ENCODE measurements at regions not wholly inside any gene's neighbourhood (a gene's known extent, or its start where the extent isn't known, plus 50 kb on each side); places are given as distances from the start of the nearest gene placed in this dataset.

DNA sequence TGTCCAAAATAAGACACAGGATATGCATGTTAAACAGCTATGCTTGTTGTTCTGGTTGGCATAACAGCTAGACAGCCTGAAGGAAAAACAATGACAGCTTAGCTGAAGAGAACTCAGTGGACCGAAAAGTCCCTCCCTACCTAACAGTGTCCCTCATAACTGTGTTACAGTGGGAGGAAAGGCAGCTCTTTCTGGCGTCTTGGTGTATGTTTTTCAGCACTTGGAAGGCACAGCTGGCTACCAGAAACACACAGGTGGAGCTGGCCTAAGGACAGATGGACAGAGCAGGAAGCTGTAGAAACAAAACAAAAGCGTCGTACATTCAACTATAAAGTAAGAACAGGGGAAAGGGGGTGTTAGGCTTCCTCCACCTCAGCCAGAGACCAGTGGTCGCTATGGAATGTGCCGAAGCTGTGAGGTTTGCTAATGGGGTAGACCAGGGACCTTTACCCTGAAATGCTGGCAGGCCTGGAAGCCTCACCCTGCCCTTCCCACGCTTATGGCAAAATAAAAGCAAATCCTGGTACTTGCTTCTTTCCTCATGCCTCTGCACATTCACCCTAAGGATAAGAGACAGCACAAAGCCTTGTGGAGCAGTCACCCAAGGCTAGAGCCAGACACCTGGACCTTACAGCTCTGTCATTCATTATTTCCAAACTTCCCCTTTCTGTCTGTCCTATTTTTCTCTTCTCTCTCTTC, 103.5 kb upstream of the TRIB2 start:
- DNase-seq (ENCODE audit: low read depth): no peak
- no peak overlapping the region for H3K4me3 ChIP-seq (ENCODE audit: low read depth, low read length)
- TF ChIP-seq MYC (IDR thresholded peaks at IDR 0.05; ENCODE audit: low read depth, low read length) (no peak), POLR2A (IDR thresholded peaks at IDR 0.05; ENCODE audit: extremely low read depth, insufficient read length) (no peak), CTCF (IDR thresholded peaks at IDR 0.05; ENCODE audit: low read depth, low read length) (no peak), MAX (IDR thresholded peaks at IDR 0.05; ENCODE audit: low read depth, low read length) (no peak)

GRCh38 chr2:12615509-12615908, 101.2 kb upstream of the TRIB2 start:
- H3K4me3 ChIP-seq (ENCODE audit: low read depth, low read length): no peak overlapping the region
- DNase-seq (ENCODE audit: low read depth): no peak
- TF ChIP-seq MYC (IDR thresholded peaks at IDR 0.05; ENCODE audit: low read depth, low read length) (no peak), MAX (IDR thresholded peaks at IDR 0.05; ENCODE audit: low read depth, low read length) (no peak), CTCF (IDR thresholded peaks at IDR 0.05; ENCODE audit: low read depth, low read length) (no peak), POLR2A (IDR thresholded peaks at IDR 0.05; ENCODE audit: extremely low read depth, insufficient read length) (no peak)

GRCh38 chr2:12616456-12617156, 100.1 kb upstream of the TRIB2 start:
- no peak overlapping the region for H3K4me3 ChIP-seq (ENCODE audit: low read depth, low read length)
- TF ChIP-seq MYC (IDR thresholded peaks at IDR 0.05; ENCODE audit: low read depth, low read length) (no peak), CTCF (IDR thresholded peaks at IDR 0.05; ENCODE audit: low read depth, low read length) (no peak), POLR2A (IDR thresholded peaks at IDR 0.05; ENCODE audit: extremely low read depth, insufficient read length) (no peak), MAX (IDR thresholded peaks at IDR 0.05; ENCODE audit: low read depth, low read length) (no peak)
- DNase-seq (ENCODE audit: low read depth): peak; percentile 39

- TF ChIP-seq MAX (IDR thresholded peaks at IDR 0.05; ENCODE audit: low read depth, low read length): no peak
- no peak for TF ChIP-seq CTCF (IDR thresholded peaks at IDR 0.05; ENCODE audit: low read depth, low read length)
- no peak for TF ChIP-seq POLR2A (IDR thresholded peaks at IDR 0.05; ENCODE audit: extremely low read depth, insufficient read length)
- TF ChIP-seq MYC (IDR thresholded peaks at IDR 0.05; ENCODE audit: low read depth, low read length): no peak
- DNase-seq (ENCODE audit: low read depth): no peak
- H3K4me3 ChIP-seq (ENCODE audit: low read depth, low read length): no peak overlapping the region
Measured at GRCh38 chr2:12617366-12617765, 99.4 kb upstream of the TRIB2 start.

DNA sequence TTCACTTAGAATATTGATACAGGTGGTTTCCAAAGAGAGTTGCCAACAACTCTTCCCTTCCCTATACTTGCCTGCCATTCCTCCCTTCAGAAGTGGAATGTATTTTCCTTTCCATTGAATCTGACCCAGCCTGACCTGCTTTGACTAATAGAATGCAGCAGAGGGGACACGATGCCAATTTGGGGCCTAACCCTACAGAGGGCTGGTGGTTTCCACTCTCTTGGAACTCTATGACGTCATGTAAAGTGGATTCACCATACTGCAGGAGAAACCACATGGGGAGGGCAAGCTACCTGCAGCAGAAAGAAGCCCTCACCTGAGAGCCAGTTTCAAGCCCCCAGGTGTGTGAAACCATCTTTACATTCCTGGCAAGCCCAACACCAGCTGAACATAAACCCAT, 98.9 kb upstream of the TRIB2 start:
- DNase-seq (ENCODE audit: low read depth): no peak
- H3K4me3 ChIP-seq (ENCODE audit: low read depth, low read length): no peak overlapping the region
- TF ChIP-seq MAX (IDR thresholded peaks at IDR 0.05; ENCODE audit: low read depth, low read length) (no peak), MYC (IDR thresholded peaks at IDR 0.05; ENCODE audit: low read depth, low read length) (no peak), CTCF (IDR thresholded peaks at IDR 0.05; ENCODE audit: low read depth, low read length) (no peak), POLR2A (IDR thresholded peaks at IDR 0.05; ENCODE audit: extremely low read depth, insufficient read length) (no peak)
